Fibroblast of the aortic adventitia (primary cell): ENCODE measurements at regions not wholly inside any gene's neighbourhood (a gene's known extent, or its start where the extent isn't known, plus 50 kb on each side); places are given as distances from the start of the nearest gene placed in this dataset.
A peak's percentile ranks its signal among the peaks of the same experiment; 100 is the strongest.

ENCODE experiments used
- DNase-seq: peaks from one replicate; pipeline ENCODE4 v3.0.0-alpha.2; 2010; ENCODE audit warnings: low read depth
- H3K4me3 ChIP-seq: 2 replicates; pipeline ENCODE4 v1.5.1; 2011; ENCODE audit warnings: low read depth, mild to moderate bottlenecking, control low read depth, low read length, moderate library complexity
- TF ChIP-seq, protein P1 (sequence below): IDR thresholded peaks from 2 replicates; pipeline ENCODE4 v1.5.1; 2011; ENCODE audit warnings: mild to moderate bottlenecking, low read length, control low read depth, inconsistent platforms; ENCODE audit not compliant: insufficient read depth

DNA sequence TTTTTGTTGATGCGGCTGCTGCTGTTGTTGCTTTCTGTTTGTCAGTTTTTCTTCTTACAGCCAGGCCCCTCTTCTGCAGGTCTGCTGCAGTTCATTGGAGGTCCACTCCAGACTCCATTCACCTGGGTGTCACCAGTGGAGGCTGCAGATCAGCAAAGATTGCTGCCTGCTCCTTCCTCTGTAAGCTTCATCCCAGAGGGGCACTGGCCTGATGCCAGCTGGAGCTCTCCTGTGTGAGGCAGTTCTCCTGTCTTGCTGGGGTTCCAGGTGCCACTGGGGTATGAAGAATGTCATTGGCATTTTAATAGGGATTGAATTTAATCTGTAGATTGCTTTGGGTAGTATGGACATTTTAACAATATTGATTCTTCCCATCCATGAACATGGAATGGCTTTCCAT lies 308.5 kb upstream of the MEOX2 start:
- TF ChIP-seq, protein P1, sequence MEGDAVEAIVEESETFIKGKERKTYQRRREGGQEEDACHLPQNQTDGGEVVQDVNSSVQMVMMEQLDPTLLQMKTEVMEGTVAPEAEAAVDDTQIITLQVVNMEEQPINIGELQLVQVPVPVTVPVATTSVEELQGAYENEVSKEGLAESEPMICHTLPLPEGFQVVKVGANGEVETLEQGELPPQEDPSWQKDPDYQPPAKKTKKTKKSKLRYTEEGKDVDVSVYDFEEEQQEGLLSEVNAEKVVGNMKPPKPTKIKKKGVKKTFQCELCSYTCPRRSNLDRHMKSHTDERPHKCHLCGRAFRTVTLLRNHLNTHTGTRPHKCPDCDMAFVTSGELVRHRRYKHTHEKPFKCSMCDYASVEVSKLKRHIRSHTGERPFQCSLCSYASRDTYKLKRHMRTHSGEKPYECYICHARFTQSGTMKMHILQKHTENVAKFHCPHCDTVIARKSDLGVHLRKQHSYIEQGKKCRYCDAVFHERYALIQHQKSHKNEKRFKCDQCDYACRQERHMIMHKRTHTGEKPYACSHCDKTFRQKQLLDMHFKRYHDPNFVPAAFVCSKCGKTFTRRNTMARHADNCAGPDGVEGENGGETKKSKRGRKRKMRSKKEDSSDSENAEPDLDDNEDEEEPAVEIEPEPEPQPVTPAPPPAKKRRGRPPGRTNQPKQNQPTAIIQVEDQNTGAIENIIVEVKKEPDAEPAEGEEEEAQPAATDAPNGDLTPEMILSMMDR = no peak
- DNase-seq = no peak
- no peak overlapping the region for H3K4me3 ChIP-seq

DNA sequence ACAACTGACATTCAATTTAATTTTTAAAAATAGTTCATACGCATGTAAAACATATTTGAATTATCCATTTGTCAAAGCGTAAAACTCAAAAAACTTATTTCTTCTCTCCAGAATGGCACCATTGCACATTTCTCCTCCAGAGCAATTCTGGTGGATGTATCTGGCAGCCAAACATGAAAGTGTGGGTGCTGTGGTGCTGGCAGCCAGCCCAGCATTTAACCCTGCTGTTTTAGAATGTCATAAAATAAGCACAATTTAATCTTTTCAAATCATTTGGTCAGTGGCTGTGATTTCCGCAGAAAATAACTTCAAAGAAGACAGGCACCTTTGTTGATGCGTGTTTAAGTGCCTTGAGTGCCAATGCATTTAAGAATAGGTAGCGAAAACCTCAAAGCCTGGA lies 302.7 kb upstream of the MEOX2 start:
- TF ChIP-seq, protein P1 = no peak
- no peak overlapping the region for H3K4me3 ChIP-seq
- DNase-seq = no peak

DNA sequence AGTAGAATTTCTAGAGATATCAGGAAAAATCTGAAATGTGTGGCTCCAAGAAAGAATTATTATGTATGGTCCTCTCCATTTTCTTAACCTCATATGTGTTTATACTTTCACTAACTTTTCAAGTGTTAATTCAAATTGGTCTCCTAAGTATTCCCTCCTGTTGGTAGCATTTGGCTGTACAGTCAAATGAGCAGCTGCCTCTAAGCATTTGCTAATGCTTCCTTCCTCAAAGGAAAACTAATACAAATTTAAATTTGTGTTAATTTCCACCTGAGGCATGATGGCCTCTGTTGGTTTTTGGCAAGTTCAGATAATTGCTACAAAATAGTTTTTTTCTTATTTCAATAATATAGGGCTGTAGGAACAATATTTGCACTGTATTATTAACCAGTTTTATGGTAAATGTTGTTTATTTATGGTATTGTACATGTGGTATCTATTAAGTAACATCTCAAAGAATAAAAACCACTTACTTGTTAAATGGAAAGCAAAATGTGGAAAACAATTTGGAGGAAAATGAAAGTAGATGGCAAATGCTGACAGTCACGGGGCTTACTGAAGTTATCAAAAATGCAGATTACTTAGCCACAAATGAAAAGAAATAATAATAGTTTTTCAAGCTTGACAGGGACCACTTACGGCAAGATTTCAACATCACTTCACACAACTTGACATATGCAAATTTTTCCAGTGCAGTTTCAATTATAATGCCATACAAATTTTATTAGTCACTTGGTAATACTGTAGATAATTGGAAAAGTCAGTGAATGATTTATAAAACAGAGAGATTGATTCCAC lies 299.3 kb upstream of the MEOX2 start:
- DNase-seq = no peak
- H3K4me3 ChIP-seq = no peak overlapping the region
- TF ChIP-seq, protein P1 = no peak

DNA sequence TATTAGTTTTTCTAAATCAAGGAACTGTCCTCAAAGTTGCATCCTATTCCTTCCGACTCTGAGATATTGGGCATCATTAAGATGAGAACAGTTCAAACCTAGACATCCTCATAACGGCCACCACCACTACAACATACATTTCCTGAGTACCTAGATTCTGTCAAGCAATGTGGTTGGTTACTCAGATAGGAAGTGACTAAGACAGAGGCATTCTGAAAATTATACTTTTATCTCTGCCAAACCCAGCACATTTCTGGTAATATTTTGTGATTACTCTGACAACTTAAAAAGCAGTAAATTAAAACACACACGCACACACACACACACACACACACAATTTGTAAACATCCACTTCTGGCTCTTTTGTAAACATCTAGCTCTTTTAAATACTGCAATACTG lies 291.2 kb upstream of the MEOX2 start:
- TF ChIP-seq, protein P1 = no peak
- H3K4me3 ChIP-seq = no peak overlapping the region
- DNase-seq = peak; percentile 59

DNA sequence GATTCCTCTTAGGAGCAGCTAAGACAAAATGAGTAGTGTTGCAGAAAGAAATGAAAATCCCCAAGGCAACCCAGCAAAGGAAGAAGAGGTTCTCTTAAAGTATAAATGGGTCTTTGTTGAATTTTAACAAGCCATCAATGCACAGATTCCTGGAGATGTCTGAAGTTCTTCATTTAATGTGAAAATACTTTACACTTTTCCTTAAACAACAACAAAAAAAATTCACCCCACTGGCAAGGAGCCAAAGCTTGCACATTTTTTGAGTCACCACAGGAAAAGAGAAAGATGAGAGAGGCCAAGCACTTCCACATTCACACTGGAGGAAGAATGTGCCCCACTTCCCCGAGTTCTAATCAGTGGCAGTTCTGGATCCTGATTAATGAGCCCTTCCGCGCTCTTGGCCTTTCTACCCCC lies 286.4 kb upstream of the MEOX2 start:
- TF ChIP-seq, protein P1 = no peak
- no peak overlapping the region for H3K4me3 ChIP-seq
- peak; percentile 61 for DNase-seq

DNA sequence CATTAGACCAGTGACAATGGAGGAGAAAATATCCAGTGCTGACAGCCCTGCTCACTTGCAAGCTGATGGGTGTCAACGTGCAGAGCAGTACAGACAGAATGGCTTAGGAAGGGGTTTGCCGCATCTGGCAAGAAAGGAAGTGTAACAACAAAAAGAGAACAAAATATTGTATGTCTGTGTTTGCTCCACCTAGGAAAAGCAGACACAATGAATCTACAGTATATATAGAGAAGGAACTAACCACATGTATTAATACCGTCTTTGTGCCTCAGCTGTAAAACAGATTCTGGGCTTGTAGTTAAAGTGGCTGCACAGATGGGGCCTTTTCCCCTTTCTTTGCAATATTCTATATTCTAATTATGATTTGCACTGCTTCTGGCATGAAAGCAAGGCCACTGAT lies 281.1 kb upstream of the MEOX2 start:
- H3K4me3 ChIP-seq = no peak overlapping the region
- TF ChIP-seq, protein P1 = no peak
- no peak for DNase-seq

DNA sequence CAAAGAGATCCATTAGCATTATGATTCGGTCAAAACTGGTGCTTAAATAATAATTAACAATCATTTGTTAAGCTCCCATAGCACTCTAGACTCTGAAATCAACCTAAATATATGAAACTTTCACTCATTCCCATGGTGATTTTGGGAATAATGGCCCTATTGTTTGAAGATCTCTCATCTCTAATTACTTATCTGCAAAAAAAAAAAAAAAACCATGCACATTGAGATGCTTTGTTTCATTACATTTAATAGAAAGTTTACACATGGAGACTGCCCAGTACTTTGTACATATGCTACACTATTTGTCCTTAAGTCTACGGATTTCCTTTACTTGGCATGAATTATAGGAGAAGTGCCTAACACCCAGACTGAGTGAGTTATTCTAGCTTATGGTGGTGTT lies 280.6 kb upstream of the MEOX2 start:
- DNase-seq = no peak
- no peak overlapping the region for H3K4me3 ChIP-seq
- TF ChIP-seq, protein P1 = no peak
